ENCODE measurements at regions not wholly inside any gene's neighbourhood (a gene's known extent, or its start where the extent isn't known, plus 50 kb on each side); places are given as distances from the start of the nearest gene placed in this dataset.

GRCh38 chr14:101374373-101375338 is 186.6 kb upstream of the DIO3 start:
- Mint-ChIP-seq H3K27ac (no peak overlapping the region), H3K9me3 (peaks cover 5% of the 10 kb centered on the region), H3K27me3 (ENCODE audit: low read depth) (peaks cover 20% of the 10 kb centered on the region), H3K36me3 (ENCODE audit: low read depth) (no peaks in the 10 kb centered on the region), H3K4me3 (no peak overlapping the region), H3K4me1 (no peaks in the 10 kb centered on the region)
- no peak for TF ChIP-seq CTCF (IDR thresholded peaks at IDR 0.05; ENCODE audit: unreplicated experiment in 3 of 3)

GRCh38 chr14:101377069-101377468 is 184.2 kb upstream of the DIO3 start:
- Mint-ChIP-seq H3K27me3 (ENCODE audit: low read depth) (peaks cover 15% of the 10 kb centered on the region), H3K27ac (no peak overlapping the region), H3K36me3 (ENCODE audit: low read depth) (no peaks in the 10 kb centered on the region), H3K4me3 (no peak overlapping the region), H3K9me3 (peaks cover 14% of the 10 kb centered on the region), H3K4me1 (no peaks in the 10 kb centered on the region)
- no peak for TF ChIP-seq CTCF (IDR thresholded peaks at IDR 0.05; ENCODE audit: unreplicated experiment in 3 of 3)

- no peaks in the 10 kb centered on the region for H3K4me1 Mint-ChIP-seq
- no peak overlapping the region for H3K4me3 Mint-ChIP-seq
- no peak for TF ChIP-seq CTCF (IDR thresholded peaks at IDR 0.05; ENCODE audit: unreplicated experiment in 3 of 3)
- no peaks in the 10 kb centered on the region for H3K36me3 Mint-ChIP-seq (ENCODE audit: low read depth)
- peaks cover 6% of the 10 kb centered on the region for H3K27me3 Mint-ChIP-seq (ENCODE audit: low read depth)
- H3K9me3 Mint-ChIP-seq: peaks cover 34% of the 10 kb centered on the region
- no peak overlapping the region for H3K27ac Mint-ChIP-seq
Observed at GRCh38 chr14:101379842-101380241, 181.5 kb upstream of the DIO3 start.

- no peak for TF ChIP-seq CTCF (IDR thresholded peaks at IDR 0.05; ENCODE audit: unreplicated experiment in 3 of 3)
- Mint-ChIP-seq H3K27ac (no peak overlapping the region), H3K4me3 (no peak overlapping the region), H3K27me3 (ENCODE audit: low read depth) (peaks cover 8% of the 10 kb centered on the region), H3K9me3 (peaks cover 36% of the 10 kb centered on the region), H3K4me1 (no peaks in the 10 kb centered on the region), H3K36me3 (ENCODE audit: low read depth) (no peaks in the 10 kb centered on the region)
Observed at GRCh38 chr14:101380512-101380911, 180.8 kb upstream of the DIO3 start.

- TF ChIP-seq CTCF (IDR thresholded peaks at IDR 0.05; ENCODE audit: unreplicated experiment in 3 of 3): no peak
- H3K9me3 Mint-ChIP-seq: peaks cover 36% of the 10 kb centered on the region
- H3K36me3 Mint-ChIP-seq (ENCODE audit: low read depth): no peaks in the 10 kb centered on the region
- peaks cover 8% of the 10 kb centered on the region for H3K27me3 Mint-ChIP-seq (ENCODE audit: low read depth)
- no peak overlapping the region for H3K27ac Mint-ChIP-seq
- no peak overlapping the region for H3K4me3 Mint-ChIP-seq
- no peaks in the 10 kb centered on the region for H3K4me1 Mint-ChIP-seq
Observed at GRCh38 chr14:101380940-101381339, 180.4 kb upstream of the DIO3 start.

Data from nephron (organoid).